Testis (tissue), 2 donors: ENCODE measurements at regions not wholly inside any gene's neighbourhood (a gene's known extent, or its start where the extent isn't known, plus 50 kb on each side); places are given as distances from the start of the nearest gene placed in this dataset.

Experiments
- DNase-seq: peaks from one replicate; pipeline ENCODE4 v3.0.0-alpha.2; 2019
- H3K27ac ChIP-seq, 2 donors: fragments of 200-600 bp; sonication (generic); one replicate each; pipeline ENCODE4 v1.5.1; 2019
- H3K27me3 ChIP-seq: fragments of 200-600 bp; sonication (generic); one replicate; pipeline ENCODE4 v1.5.1; 2019
- H3K36me3 ChIP-seq: fragments of 200-600 bp; sonication (generic); one replicate; pipeline ENCODE4 v1.5.1; 2017; ENCODE audit warnings: low read depth; ENCODE audit errors: missing control alignments
- H3K4me1 ChIP-seq: fragments of 200-600 bp; sonication (generic); one replicate; pipeline ENCODE4 v1.5.1; 2019
- H3K4me3 ChIP-seq, 2 donors: fragments of 200-600 bp; sonication (generic); one replicate each; pipeline ENCODE4 v1.5.1; 2017 to 2019
- H3K9me3 ChIP-seq: fragments of 200-600 bp; sonication (generic); one replicate; pipeline ENCODE4 v1.5.1; 2017
- CTCF ChIP-seq, 3 experiments: fragments of 450-650 bp in 2 of 3; fragments of 200-600 bp in 1 of 3; sonication (generic) in 1 of 3; IDR thresholded peaks; one replicate each; pipeline ENCODE4 v1.5.1; 2016 to 2019; ENCODE audit warnings: antibody characterized with exemption in 3 of 3, mild to moderate bottlenecking in 2 of 3, moderate library complexity in 1 of 3
- POLR2A ChIP-seq: fragments of 450-650 bp; IDR thresholded peaks from one replicate; pipeline ENCODE4 v1.6.1; 2017; ENCODE audit warnings: antibody characterized with exemption, mild to moderate bottlenecking, moderate library complexity
- WGBS, 2 donors: methylation state at CpG; one replicate each; pipeline ENCODE4 v1.1.5; 2018; 5-methylcytosine and 5-hydroxymethylcytosine counted together
- intact Hi-C: fragments of 100-400 bp; cut with DNase I; formaldehyde crosslinking; loops from one replicate; pipeline ENCODE4 v1.15.1; 2023; ENCODE audit warnings: low total_unique reads

DNA sequence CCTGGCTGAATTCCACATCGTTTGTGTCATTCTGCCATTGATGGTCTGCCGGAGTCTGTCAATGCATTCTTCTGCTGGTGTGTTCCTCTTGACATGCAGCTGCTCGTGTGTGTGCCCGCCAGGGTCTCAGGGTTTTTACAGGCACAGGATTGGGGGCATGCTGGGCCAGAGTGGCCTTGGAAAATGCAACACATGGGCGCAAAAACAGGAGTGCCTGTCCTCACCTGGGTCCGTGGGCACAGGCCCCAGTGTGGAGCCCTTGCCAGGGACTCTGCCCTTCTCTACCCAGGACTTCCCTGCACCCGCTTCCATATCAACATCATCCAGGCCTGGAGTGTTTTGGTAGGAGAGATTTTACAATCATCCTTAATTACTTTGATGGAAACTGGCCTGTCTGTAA lies 340.7 kb downstream of the KIF20B start:
- TF ChIP-seq CTCF (IDR thresholded peaks at IDR 0.05) (no peak), POLR2A (no peak)
- Histone ChIP-seq H3K27ac (no peak overlapping the region), H3K4me3 (no peak overlapping the region), H3K36me3 (no peaks in the 10 kb centered on the region), H3K27me3 (no peaks in the 10 kb centered on the region), H3K9me3 (no peaks in the 10 kb centered on the region), H3K4me1 (no peaks in the 10 kb centered on the region)
- intact Hi-C loops: no loop called here
- WGBS, 2 donors: 76 to 78% methylated on average over 7 of the region's 7 CpGs
- DNase-seq: no peak

GRCh38 chr10:90047243-90047729 lies 345.9 kb downstream of the KIF20B start:
- no peaks in the 10 kb centered on the region for H3K27me3 ChIP-seq
- TF ChIP-seq CTCF (IDR thresholded peaks at IDR 0.05) (no peak), POLR2A (no peak)
- no peaks in the 10 kb centered on the region for H3K36me3 ChIP-seq
- whole genome bisulfite sequencing, 2 donors: 86 to 89% methylated on average over 3 of the region's 3 CpGs
- H3K27ac ChIP-seq: no peak overlapping the region
- no peaks in the 10 kb centered on the region for H3K4me1 ChIP-seq
- intact Hi-C loops: no loop called here
- H3K9me3 ChIP-seq: no peaks in the 10 kb centered on the region
- DNase-seq: no peak
- H3K4me3 ChIP-seq: no peak overlapping the region

GRCh38 chr10:90051053-90051452 lies 349.7 kb downstream of the KIF20B start:
- no peaks in the 10 kb centered on the region for H3K4me1 ChIP-seq
- no peak for DNase-seq
- H3K27me3 ChIP-seq: no peaks in the 10 kb centered on the region
- no peak overlapping the region for H3K27ac ChIP-seq
- H3K4me3 ChIP-seq: no peak overlapping the region
- no peaks in the 10 kb centered on the region for H3K36me3 ChIP-seq
- intact Hi-C loops: no loop called here
- H3K9me3 ChIP-seq: no peaks in the 10 kb centered on the region
- TF ChIP-seq CTCF (IDR thresholded peaks at IDR 0.05) (no peak), POLR2A (no peak)

DNA sequence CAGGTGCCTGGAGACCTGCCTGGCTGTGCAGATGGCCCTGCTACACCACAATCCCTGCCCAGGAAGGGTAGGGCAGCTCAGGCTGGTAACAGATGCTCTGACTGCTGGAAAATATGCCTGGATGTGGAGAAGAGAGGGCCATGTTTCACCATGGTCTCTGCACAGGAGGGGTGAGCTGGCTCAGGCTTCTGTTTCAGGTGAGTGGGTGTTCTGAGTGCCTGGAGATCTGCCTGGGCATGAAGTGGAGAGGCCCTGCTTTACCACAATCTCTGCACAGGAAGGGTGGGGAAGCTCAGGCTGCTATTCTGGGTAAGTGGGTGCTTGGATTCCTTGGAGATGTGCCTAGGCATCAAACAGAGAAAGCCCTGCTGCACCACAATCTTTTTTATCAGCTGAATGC lies 350.1 kb downstream of the KIF20B start:
- TF ChIP-seq POLR2A (no peak), CTCF (IDR thresholded peaks at IDR 0.05) (no peak)

DNA sequence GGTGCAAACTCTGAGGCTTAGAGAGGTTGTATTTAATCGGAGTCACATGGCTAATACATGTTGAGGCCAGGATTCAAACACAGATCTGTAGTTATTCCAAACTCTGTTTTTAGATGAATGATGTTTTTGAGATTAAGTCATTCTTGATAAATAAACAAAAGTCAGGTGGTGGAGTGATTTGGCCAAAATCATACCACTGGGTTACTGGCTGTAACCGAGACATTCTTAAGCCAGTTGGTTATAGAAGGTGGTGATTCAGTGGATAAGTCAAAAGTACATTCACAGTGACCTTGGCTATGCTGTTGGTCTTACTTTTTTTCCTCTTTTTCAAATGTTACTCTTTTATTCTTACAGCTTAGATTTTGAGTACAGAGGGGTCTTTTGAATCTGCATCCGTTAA lies 361.4 kb downstream of the KIF20B start:
- TF ChIP-seq CTCF (IDR thresholded peaks at IDR 0.05) (no peak), POLR2A (no peak)
- WGBS, 2 donors: 84 to 94% methylated on average over 3 of the region's 3 CpGs
- Histone ChIP-seq H3K27me3 (no peaks in the 10 kb centered on the region), H3K4me1 (no peaks in the 10 kb centered on the region), H3K36me3 (no peaks in the 10 kb centered on the region), H3K27ac (no peak overlapping the region), H3K4me3 (no peak overlapping the region), H3K9me3 (no peaks in the 10 kb centered on the region)
- DNase-seq: no peak
- intact Hi-C loops: no loop called here

More for the DNA sequence above, 350.1 kb downstream of the KIF20B start:
- no peaks in the 10 kb centered on the region for H3K27me3 ChIP-seq
- no peak overlapping the region for H3K4me3 ChIP-seq
- H3K9me3 ChIP-seq: no peaks in the 10 kb centered on the region
- H3K4me1 ChIP-seq: no peaks in the 10 kb centered on the region
- no peaks in the 10 kb centered on the region for H3K36me3 ChIP-seq
- H3K27ac ChIP-seq: no peak overlapping the region
- DNase-seq: no peak
- intact Hi-C loops: no loop called here
